HG02642 (cell line): ENCODE measurements at regions not wholly inside any gene's neighbourhood (a gene's known extent, or its start where the extent isn't known, plus 50 kb on each side); places are given as distances from the start of the nearest gene placed in this dataset.
"Not testable (repeated sequence)": the region's sequence is repeated elsewhere in the genome, so short reads cannot be mapped to it uniquely, and the experiment has no call there.

ENCODE experiments used
- ATAC-seq: cut with Tn5 transposase; IDR thresholded peaks from one replicate; pipeline ENCODE4 v1.9.1; 2021; ENCODE audit warnings: mild to moderate bottlenecking; ENCODE audit not compliant: unreplicated experiment, poor library complexity

DNA sequence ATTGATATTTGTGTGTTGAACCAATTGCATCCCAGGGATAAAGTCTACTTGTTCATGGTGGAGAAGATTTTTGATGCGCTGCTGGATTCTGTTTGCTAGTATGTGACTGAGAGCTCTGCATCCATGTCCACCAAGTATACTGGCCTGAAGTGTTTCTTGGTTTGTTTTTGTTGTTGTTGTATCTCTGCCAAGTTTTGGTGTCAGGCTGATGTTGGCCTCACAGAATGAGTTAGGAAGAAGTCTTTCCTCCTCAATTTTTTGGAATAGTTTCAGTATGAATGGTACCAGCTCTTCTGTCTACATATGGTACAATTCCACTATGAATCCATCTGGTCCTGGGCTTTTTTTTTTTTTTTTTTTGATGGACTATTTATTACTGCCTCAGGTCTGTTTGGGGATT is 50.9 kb upstream of the OSTN start:
- ATAC-seq = no peak

DNA sequence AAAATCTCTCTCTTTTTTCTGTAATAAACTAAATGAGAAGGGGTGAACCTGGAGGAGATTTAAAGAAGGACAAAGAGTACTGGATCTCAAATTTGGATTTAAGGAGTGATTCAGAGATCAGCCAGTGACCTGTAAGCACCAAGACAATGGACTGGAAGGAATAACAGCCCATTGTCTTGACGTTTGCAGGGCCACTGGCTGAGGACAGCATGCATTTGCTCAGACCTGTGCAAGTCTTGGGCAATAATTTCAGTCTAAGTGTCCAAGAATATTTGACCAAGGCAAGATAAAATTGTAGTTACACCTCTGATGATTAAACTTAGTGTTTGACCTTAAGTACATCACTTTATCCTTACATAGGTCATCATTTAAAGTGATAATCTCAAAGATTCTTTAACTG is 55.8 kb upstream of the OSTN start:
- ATAC-seq = no peak

DNA sequence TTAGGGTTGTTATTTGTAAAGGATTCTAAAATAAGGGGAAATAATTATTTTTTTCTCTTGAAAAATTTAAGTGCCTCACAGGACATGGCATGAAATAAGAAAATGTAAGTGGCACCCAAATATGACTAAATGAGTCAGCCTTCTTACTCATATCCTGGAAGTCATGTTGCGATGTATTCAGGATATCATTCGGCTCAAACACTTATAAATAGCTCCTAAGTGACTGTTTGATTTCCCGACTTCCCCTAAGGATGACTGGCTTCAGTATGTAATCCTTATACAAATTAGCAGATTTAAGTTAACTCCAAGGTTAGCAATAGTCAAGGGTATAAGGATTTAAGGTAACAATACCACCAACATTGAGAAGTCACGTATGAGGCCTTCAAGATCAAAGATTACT is 57.3 kb upstream of the OSTN start:
- ATAC-seq = no peak

DNA sequence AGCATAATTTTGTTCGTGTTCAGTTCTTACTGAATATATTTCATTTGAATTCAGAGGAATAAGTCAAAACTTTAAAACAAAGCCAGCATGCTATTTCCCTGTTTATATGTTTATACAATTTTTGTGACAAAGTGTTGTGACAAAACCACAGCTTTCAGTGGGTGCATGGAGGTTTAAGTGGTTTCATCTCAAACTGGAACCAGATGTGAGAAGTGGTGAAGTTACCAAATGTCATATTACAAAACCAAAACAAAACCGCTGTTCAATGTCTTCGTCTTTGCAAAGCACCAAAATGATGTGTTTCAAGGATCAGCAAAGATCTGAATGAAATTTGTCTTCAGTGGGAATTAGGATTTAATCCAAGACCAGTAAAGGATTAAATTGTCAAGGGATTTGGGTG is 59.3 kb upstream of the OSTN start:
- peak; percentile 65 for ATAC-seq

DNA sequence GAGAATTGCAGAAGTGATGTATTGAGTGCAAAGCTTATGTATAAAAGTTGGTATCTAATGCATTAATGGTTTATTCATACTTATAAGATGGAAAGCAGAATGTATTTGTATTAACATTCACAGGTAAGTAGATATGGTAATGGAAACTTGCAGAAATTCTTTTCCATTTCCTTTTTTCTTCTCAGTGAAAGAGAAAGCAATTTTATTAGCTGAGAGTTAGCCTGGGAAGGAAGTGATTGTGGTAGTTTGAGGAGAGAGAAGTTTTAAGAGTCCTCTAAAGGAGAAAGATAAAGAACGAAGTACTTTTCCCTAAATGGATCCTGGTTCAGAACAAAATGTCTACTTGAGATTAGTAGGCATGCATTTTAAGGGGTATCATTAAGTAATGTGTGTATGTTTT is 60.1 kb upstream of the OSTN start:
- ATAC-seq = peak; percentile 36

DNA sequence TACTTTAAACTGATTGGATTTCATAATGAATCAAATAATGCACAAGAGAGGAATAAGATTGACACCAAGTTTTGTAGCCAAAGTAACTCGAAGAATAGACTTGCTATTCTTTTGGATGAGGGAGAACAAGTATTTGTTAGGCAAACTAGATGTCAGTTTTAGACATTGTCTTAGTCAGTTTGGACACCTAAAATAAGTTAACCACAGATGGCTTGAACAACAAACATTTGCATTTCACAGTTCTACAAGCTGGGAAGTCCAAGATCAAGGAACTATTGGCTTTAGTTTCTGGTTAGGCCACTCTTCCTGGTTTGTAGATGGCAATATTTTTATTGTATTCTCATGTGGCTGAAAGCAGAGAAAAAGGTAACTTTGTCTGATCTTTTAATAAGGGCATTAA is 61.3 kb upstream of the OSTN start:
- ATAC-seq = no peak

DNA sequence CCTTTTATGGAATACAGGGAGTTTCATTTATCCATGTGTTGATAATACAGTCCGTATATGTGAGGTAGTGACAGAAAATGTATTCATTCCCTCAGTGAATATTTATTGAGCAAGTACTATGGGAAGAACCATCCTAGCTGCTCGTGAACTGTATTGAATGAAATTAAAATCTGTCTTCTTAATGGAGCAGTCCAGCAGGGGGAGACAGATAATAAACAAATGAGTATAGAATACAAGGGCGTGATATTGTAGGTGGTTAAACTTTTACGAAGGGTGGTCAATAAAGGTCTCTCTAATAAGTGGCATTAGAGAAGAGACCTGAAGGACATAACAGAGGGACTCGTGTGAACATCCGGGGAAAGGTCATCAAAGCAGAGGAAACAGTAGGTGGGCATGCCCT is 62.7 kb upstream of the OSTN start:
- ATAC-seq = no peak

DNA sequence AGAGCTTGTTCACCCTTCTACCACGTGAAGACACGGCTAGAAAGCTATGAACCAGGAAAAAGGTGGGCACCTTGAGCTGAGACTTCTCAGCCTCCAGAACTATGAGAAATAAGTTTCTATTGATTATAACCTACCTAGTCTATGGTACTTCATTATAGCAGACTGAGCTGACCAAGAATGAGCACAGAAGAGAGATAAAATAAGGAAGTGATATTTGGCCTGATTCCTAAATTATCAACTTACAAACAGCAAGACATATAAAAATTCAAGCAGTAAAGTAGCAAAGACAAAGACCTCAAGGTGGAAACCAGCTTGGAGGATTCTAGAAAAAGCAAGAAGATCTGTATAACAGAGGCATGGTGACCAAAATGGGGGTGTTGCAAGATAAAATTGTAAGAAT is 63.9 kb upstream of the OSTN start:
- no peak for ATAC-seq

DNA sequence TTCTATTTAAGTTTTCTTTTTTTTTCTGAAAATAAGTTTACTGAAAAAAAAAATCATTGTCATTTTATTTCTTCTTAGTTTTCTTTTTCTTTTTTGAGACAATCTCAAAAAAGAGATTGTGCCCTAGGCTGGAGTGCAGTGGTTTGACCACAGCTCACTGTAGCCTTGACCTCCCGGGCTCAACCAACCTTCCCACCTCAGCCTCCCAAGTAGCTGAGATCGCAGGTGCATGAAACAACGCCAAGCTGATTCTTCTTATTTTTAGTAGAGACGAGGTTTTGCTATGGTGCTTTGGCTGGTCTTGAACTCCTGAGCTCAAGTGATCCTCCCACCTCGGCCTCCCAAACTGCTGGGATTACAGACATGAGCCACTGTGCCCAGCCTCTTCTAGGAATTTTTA is 65.7 kb upstream of the OSTN start:
- ATAC-seq = no peak

DNA sequence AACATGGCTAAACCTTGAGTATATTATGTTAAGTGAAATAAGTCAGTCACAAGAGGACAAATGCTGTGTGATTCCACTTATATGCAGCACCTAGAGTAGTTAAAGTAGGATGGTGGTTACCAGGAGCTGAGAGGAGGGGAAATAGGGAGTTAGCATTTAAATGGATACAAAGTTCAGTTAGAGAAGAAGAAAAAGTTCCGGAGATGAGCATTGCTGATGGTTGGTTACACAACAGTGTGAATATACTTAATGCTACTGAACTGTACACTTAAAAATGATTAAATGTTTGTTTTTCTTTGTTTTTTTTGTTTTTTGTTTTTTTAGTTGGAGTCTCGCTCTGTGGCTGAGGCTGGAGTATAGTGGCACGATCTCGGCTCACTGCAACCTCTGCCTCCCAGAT is 67.7 kb upstream of the OSTN start:
- no peak for ATAC-seq

DNA sequence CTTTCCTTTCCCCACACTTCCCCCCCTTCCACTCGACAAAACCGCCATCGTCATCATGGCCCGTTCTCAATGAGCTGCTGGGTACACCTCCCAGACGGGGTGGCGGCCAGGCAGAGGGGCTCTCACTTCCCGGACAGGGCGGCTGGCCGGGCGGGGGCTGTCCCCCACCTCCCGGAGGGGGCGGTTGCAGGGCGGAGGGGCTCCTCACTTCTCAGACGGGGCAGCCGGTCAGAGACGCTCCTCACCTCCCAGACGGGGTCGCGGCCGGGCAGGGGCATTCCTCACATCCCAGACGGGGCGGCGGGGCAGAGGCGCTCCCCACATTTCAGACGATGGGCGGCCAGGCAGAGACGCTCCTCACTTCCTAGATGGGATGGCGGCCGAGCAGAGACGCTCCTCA is 74.2 kb upstream of the OSTN start:
- ATAC-seq = not testable (repeated sequence)

DNA sequence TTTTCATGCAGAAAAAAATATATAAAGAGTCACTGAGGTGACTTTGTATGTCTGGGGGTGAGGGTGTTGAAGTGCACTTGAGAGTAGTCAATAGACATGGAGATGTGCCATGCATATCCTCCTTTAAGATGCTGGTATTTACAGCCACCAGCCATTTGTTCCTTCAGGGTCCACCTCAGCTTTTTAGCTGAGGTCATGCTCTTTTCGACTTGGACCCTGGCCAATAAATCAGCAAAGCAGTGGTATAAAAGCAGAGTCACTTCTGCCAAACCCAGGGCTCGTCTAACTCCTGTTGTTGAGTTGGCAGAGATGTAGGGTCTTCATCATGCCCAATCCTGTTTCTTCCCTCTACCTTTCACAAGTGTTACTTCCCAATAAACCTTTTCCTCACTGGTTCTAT is 75.1 kb upstream of the OSTN start:
- no peak for ATAC-seq

DNA sequence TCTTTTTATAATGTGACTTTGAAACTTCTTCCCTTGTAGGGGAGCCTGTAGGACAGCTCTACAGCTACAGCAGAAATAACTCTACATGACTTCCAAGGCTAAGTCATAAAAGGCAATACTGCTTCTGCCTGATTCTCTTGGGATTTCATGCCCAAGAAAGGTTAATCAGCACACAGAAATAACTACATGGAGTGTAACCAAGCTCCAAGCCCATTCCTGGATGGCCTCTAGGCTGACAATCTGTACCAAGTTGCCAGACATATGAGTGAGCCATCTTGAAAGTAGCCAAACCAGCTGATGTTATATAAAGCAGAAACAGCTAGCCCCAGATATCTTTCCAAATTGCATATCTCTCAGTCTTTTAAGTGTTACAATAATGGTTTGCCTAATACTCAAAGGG is 75.8 kb upstream of the OSTN start:
- ATAC-seq = no peak

DNA sequence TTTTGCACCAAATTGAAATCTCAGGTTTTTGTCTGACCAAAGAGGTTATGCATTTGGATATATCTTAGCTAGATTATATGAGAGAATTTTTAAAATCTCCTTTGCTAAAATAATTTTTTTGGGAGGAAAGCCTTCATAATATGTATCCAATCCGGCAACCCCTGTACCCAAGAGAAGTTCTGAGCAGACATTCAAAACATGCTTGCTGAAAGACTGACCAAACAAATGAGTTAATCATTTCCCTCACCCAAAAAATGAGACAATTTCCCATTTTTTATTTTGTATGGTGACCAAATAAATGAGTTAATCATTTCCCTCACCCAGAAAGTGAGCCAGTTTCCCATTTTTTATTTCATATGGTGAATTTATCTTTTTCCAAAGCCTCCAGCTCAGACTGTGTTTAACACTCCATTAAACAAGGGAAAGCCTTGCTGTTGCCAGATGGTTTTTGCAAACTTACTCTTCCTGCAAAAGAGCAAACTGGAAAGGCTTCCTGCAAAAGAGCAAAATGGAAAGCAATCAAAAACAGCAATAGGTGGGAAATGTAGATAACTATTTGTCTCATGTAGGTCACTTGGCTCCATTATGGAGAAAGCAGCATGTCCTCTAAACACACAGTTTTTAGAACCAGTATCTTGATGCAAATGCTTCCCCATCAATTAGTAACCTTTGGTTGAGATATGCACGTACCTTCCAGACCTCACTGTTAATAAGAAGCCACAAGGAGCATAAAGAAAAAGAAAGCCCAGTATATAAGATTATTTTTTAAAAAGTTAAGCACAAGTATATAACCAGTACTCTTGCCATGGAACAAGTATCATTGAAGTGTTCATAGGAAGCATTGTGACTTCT is 78.4 kb upstream of the OSTN start:
- ATAC-seq = peak; percentile 65

DNA sequence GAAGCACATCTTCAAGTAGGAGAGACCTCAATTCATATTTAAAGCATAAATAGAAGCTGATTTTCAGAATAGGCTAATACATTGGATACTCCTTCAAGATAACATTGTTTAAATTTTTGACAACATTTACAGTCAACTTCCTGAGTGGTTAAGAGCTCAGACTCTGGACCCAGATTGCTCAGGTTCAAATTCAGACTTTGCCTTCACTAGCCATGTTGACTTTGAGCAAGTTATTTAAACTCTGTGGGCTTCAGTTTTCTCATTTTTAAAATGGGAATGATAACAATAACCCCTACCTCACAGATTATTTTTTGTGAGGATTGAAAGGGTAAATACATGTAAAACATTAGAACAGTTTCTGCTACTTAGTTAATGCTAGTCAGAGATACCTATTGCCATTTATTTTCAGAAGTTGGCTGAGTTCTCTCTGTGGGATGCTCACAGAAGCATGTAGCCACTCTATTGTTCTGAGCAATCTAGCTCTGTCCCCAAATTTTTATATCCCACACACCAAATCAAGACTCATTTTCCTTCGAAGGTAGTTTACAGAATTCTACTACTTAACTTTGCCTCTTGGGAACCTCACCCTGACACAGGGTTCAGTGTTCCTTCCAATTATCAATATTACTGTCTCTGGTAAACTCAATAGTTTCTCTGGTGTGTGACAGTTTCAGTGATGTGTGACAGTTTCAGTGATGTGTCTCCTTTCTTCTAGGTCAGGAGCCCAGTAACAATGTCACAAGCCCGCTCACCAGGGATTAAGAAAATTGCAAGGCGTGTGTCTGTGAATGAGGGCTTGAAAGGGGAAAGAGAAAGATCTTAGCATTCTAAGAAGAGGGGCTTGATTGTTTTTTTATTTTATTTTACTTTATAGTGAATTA is 79.4 kb upstream of the OSTN start:
- ATAC-seq = peak; percentile 71

DNA sequence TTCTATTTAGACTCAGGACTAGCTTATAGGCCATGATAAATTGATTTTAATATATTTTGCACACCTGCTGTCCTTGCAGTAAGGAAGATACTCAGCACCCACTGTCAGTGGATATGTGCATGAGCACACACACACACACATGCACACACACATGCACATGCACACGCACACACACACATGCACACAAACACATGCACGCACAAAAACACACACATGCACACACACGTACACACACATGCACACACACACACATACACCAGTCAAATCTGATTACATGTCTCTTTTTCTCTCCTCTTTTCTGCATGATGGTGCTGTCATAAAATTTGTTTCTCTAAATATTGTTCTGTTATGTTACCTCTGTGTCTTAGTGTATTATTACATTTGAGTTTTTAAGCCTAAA is 87.3 kb upstream of the OSTN start:
- ATAC-seq = no peak

DNA sequence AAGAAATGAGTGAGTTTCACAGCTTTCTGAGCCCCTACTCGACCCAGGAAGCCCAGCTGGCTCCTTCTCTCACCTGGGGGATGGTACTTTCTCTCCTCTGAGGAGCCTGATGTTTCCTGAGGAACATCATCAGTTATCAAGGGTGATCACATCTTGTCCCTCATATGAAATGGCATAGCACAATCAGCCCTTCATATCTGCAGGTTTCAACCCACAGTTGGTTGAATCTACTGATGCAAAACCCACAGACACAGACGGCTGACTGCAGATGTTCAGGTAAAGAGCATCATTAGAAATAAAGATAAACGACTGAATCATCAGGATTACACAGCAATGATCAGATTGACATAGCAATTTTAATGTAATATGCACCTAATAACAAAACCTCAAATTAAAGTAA is 93.6 kb upstream of the OSTN start:
- no peak for ATAC-seq

DNA sequence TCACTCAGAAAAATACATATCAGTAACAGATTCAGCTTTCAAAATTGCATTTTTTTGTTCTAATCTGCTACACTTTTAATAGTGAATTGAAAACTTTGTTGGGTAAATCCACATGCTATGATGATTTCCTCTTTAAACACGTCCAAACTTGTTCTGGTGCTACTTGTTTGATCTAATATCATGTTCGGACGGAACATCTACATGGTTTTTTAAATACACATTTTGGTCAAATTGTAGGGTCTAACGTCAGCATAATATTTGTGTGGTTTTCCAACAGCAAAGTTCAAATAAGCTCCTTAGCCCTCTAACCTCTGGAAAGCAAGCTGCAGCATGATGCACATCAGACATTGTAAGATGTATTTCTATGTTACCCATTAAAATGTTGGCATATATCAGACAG is 98.5 kb upstream of the OSTN start:
- ATAC-seq = no peak

DNA sequence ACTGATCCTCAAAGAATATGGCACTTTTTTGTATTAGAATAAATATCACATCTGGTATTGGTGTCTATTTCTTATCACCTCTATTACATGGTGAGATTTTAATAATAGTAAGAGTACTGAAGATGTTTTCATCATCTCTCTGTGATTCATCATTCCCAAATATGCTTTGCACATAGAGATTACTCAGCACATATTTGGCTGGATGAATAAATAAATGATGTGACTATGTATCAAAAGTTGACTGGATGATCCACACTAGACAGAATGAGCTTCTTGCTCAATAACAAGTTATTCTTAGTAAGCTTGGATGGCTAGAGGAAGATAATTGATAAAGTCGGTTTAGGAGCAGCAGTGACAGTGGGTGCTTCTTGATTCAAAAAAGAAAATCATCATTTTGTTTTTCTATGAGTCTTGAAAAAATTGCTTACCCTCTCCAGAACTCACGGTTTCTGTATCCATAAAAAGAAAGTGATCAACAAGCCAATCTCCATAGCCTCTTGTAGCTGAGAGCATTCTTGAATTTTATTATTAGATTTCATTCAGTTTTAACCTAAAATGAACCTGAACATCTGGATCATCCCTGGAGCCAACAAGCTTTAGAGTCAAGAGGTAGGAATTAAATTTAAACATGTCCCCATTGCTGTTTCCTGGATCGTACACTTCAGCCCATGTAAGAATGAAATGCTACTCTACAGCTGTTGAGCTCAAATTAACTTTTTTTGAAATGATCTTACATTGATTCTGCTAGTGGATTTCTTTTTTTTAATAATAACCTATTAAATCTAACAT is 104.8 kb upstream of the OSTN start:
- no peak for ATAC-seq

DNA sequence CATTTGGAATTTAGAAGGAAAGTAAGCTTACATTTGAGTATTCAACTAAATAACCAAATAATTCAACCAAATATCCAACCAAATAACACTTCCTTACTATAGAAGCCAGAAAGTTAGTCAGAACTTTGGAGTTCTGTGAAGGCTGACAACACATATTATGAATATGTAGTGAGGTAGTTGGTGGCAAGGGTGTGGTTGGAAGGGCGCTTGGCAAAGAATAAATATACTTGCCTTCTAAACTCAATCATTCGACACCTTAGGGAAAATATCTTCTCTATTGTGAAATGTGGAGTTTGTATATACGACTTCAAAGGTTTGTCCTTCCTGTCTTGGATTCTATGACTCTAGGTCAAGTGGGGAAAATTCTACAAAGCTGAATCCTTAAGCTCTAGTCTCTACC is 111.7 kb upstream of the OSTN start:
- ATAC-seq = no peak

DNA sequence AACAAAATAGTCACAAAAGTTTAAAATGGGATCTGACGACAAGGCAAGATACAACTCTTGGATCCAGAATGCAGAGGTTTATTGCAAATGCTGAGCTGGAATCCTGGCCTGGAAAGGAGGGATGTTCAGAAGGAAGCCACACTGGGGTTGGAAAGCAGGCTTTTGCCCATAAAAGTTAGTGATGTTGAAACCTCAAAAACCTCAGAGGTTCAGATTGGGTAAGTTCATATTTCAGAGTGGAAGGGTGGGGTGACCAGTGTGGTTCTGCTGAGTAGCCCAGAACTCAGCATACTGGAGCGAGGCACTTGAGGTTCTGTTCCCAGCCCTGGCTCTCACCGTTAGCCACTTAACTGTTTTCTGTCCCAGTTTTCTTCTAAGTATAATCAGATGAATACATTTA is 114.0 kb upstream of the OSTN start:
- ATAC-seq = no peak
